Heart left ventricle (tissue), 13 donors: ENCODE measurements at regions not wholly inside any gene's neighbourhood (a gene's known extent, or its start where the extent isn't known, plus 50 kb on each side); places are given as distances from the start of the nearest gene placed in this dataset.

Experiments used
- CTCF ChIP-seq, 12 donors: fragments of 200-600 bp; sonication (generic) in 4 of 12; IDR thresholded peaks; one replicate each; pipeline versions ENCODE4 v1.5.0 to v1.8.0; 2018 to 2022; ENCODE audit warnings: antibody characterized with exemption in 12 of 12, mild to moderate bottlenecking in 5 of 12
- POLR2A ChIP-seq, 2 donors: fragments of 450-650 bp; IDR thresholded peaks; one replicate each; pipeline ENCODE4 v1.6.1; 2017; ENCODE audit warnings: antibody characterized with exemption in 2 of 2, mild to moderate bottlenecking in 2 of 2, moderate library complexity in 2 of 2
- donor health status: ischemic (EF 13 %, LVEDD 7.1; RV severe dilation, severe dysfunction).
- donor health status: DM: no; HTN: yes; CAD: no.
- donor health status: DM: no; HTN: no; CAD: no.
- donor health status: ischemic (EF 25% LVEDD 6.9; RV normal size, moderate dysfunction).
- donor health status: ischemic (EF 25% LVEDD 5.7; RV mildly dilated, moderate dysfunction).
- donor health status: ischemic (EF 35%, LVEDD 5.7; RV mildly dilated, moderate dysfunction).
- donor health status: nonischemic (EF 11% LVEDD 7.7; RV severe dilation, severe dysfunction).
- donor health status: DM: yes; HTN: yes; CAD: no.
- donor health status: PGD.
- donor health status: ischemic (EF 29% LVEDD 5.4; RV normal size, mild dysfunction).
- donor health status: nonischemic (EF 23%, LVEDD 6.1; RV moderate dilation, normal function).

GRCh38 chr6:164640956-164641355, 668.4 kb downstream of the C6orf118 start:
- TF ChIP-seq CTCF (IDR thresholded peaks at IDR 0.05) (no peak), POLR2A (IDR thresholded peaks at IDR 0.05) (no peak)
